ENCODE measurements at regions not wholly inside any gene's neighbourhood (a gene's known extent, or its start where the extent isn't known, plus 50 kb on each side); places are given as distances from the start of the nearest gene placed in this dataset.

GRCh38 chr3:107142786-107143575, 234.3 kb upstream of the CCDC54 start:
- no peak overlapping the region for H3K27ac ChIP-seq
- TF ChIP-seq ZFX (IDR thresholded peaks at IDR 0.05) = no peak
- no peak for TF ChIP-seq CTCF (conservative IDR thresholded peaks at IDR 0.05)

DNA sequence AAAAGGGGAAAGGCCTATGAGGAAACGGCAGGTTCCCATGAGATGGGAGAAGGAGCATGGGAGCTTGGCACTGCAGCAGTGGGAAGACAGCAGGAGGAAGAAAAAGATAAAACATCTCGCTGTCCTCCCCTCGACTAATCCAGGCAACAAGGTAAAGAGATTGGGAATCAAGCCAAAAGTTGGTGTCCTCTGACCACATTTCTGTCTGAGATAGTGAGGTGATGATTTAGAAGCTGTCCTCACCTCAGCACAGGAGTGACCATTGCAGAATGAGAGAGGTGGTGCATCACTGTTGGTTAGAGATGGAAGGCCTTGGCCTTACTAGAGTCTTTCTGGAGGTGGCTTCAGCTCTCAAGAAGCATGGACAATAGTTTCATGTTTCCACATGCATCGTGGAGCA, 226.6 kb upstream of the CCDC54 start:
- H3K27ac ChIP-seq = no peak overlapping the region
- TF ChIP-seq ZFX (IDR thresholded peaks at IDR 0.05) = no peak
- no peak for TF ChIP-seq CTCF (conservative IDR thresholded peaks at IDR 0.05)

DNA sequence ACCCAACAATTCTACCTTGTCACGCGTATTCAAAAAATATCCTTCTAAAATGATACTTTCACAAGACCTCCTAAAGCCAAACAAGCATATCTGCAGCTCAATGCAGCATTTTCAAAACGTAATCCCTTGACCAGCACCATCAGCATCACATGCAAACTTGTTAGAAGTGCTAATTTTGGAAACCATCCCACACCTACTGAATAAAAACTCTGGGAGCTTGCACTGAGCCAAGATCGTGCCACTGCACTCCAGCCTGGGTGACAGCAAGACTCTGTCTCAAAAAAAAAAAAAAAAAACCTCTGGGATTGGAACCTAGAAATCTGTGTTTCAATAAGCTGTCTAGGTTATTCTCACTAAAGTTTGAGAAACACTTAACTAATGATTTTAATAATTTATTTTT, 223.3 kb upstream of the CCDC54 start:
- no peak overlapping the region for H3K27ac ChIP-seq
- no peak for TF ChIP-seq CTCF (conservative IDR thresholded peaks at IDR 0.05)
- no peak for TF ChIP-seq ZFX (IDR thresholded peaks at IDR 0.05)

DNA sequence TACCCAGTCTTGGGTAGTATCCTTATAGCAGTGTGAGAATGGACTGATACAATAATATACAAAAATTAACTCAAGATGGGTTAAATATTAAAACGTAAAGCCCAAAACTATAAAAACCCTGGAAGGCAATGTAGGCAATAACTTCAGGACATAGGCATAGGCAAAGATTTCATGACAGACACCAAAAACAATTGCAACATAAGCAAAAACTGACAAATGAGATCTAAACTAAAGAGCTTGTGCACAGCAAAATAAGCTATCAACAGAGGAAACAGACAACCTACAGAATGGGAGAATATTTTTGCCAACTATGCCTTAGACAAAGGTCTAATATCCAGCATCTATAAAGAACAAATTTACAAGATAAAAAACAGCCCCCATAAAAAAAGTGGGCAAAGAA, 204.8 kb upstream of the CCDC54 start:
- no peak for TF ChIP-seq CTCF (conservative IDR thresholded peaks at IDR 0.05)
- no peak for TF ChIP-seq ZFX (IDR thresholded peaks at IDR 0.05)
- H3K27ac ChIP-seq = no peak overlapping the region

DNA sequence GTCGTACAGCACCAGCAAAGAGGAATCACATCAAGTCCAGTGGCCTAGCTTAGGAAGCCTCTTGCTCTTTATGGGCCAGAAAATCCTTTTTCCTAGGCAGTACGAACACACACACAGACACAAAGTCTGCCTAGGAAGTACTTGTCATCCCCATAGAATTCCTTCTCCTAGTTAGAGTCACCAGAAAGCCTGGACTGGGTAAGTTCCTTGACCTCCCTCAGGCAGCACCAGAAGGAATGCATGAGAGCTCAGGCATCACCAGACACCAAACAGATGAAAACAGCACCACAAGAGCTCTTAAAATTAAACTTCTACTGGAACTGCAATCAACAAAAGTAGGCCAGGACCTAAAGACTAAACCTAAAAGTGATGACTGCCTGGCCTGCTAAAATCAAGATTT, 192.9 kb upstream of the CCDC54 start:
- TF ChIP-seq CTCF (conservative IDR thresholded peaks at IDR 0.05) = no peak
- TF ChIP-seq ZFX (IDR thresholded peaks at IDR 0.05) = no peak
- no peak overlapping the region for H3K27ac ChIP-seq

DNA sequence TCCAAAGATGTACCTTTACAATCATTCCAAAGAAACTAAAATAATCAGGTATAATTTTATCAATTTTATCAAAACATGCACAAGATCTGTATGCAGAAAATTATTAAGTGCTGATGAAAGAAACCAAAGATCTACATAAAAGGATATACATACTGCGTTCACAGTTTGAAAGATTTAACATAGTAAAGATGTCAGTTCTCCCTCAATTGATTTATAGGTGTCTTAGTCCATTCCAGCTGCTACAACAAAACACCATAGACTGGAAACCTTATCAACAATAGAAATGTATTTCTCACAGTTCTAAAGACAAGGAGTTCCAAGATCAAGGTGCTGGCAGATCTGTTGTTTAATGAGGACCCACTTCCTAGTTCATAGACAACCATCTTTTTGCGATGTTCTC, 189.0 kb upstream of the CCDC54 start:
- TF ChIP-seq ZFX (IDR thresholded peaks at IDR 0.05) (no peak), CTCF (conservative IDR thresholded peaks at IDR 0.05) (no peak)
- H3K27ac ChIP-seq = no peak overlapping the region

DNA sequence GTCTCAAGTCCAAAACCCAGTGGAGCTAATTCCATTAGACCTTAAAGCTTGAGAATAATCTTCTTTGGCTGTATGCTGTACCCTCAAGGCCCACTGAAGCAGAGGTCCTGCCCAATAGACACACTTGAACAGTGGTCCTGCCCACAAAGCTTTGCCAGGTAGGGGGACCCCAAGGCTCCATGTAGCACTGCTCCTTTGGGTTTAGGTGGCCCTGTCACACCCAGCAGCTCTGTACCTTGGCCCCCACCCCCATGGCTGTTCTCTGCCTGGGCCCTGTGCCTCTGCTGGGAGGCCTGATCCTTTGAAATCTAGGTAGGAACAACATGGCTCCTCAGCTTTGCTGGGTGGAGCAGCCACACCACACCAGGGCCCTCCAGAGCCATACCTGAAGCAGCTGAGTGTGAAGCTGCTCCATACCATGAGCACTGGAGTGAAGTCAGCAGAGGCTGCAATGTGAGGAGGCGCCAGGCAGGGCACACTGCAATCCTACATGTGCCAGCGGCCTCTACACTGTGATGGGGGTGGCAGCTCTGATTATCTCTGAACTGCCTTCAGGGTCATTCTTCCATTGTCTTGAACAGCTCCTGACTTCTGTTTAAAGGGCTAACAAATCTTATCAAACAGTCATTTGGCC, 188.0 kb upstream of the CCDC54 start:
- no peak for TF ChIP-seq CTCF (conservative IDR thresholded peaks at IDR 0.05)
- TF ChIP-seq ZFX (IDR thresholded peaks at IDR 0.05) = no peak
- H3K27ac ChIP-seq = no peak overlapping the region
